ENCODE measurements at regions not wholly inside any gene's neighbourhood (a gene's known extent, or its start where the extent isn't known, plus 50 kb on each side); places are given as distances from the start of the nearest gene placed in this dataset.

- no peak overlapping the region for H2AFZ ChIP-seq (replicated peaks; ENCODE audit: low read length, poor library complexity)
- H4K20me1 ChIP-seq (ENCODE audit: insufficient read depth, low read length): no peaks in the 10 kb centered on the region
- TF ChIP-seq NFE2L2 (IDR thresholded peaks at IDR 0.05; ENCODE audit: low read depth, low read length) (no peak), ELK1 (IDR thresholded peaks at IDR 0.05; ENCODE audit: borderline replicate concordance, low read depth, low read length) (no peak), FOS (IDR thresholded peaks at IDR 0.05; ENCODE audit: low read depth, low read length) (no peak), MAZ (IDR thresholded peaks at IDR 0.05; ENCODE audit: borderline replicate concordance, low read depth, low read length) (no peak), CHD1 (IDR thresholded peaks at IDR 0.05; ENCODE audit: low read depth, low read length) (no peak), CEBPB (IDR thresholded peaks at IDR 0.05; ENCODE audit: low read depth, low read length) (no peak), USF2 (IDR thresholded peaks at IDR 0.05; ENCODE audit: low read depth, low read length) (no peak), POLR2A (IDR thresholded peaks at IDR 0.05; ENCODE audit: low read depth, low read length) (no peak), RCOR1 (IDR thresholded peaks at IDR 0.05; ENCODE audit: insufficient replicate concordance, low read length) (no peak), SMC3 (IDR thresholded peaks at IDR 0.05; ENCODE audit: low read depth, low read length) (no peak), RFX5 (IDR thresholded peaks at IDR 0.05; ENCODE audit: low read depth, low read length) (no peak)
- ChIA-PET CTCF (no interaction called here), POLR2A (ENCODE audit: unreplicated experiment) (no interaction called here)
- no peak overlapping the region for H2BK5ac ChIP-seq (ENCODE audit: low read depth, low read length, poor library complexity, severe bottlenecking)
- no peaks in the 10 kb centered on the region for H3K36me3 ChIP-seq (ENCODE audit: control insufficient read depth, insufficient read depth, low read length)
- no peak overlapping the region for H3K4me3 ChIP-seq (ENCODE audit: insufficient read depth, low read depth, low read length)
- H2BK20ac ChIP-seq (ENCODE audit: low read depth, low read length): no peak overlapping the region
- no peak overlapping the region for H3K9ac ChIP-seq (ENCODE audit: low read depth, low read length)
- dilution Hi-C loops (cut with HindIII; ENCODE audit: low sequenced_read_pairs, unreplicated experiment) (no loop called here), intact Hi-C loops (cut with micrococcal nuclease) (no loop called here), in situ Hi-C loops (cut with MboI; ENCODE audit: low sequenced_read_pairs) (no loop called here)
- H3K23ac ChIP-seq (ENCODE audit: low read depth, low read length): no peak overlapping the region
- H4K8ac ChIP-seq (ENCODE audit: low read depth in 2 of 2, low read length in 2 of 2): no peak overlapping the region
- H3K9me3 ChIP-seq (ENCODE audit: control insufficient read depth, insufficient read depth, low read length): no peaks in the 10 kb centered on the region
- no peak overlapping the region for H2BK120ac ChIP-seq (ENCODE audit: low read depth, low read length)
- no peak overlapping the region for H3K56ac ChIP-seq (ENCODE audit: extremely low read depth, insufficient read depth, low read length)
- no peak overlapping the region for H2AK5ac ChIP-seq (ENCODE audit: low read depth, low read length)
- 17% methylated on average over 1 of the region's 4 CpGs; no CpG with 5 or more reads in 1 of the 2 experiments for WGBS, 2 experiments (ENCODE audit: extremely low coverage in 2 of 2, insufficient read length in 1 of 2)
- no peak overlapping the region for H3K14ac ChIP-seq (replicated peaks; ENCODE audit: low read depth, low read length)
- H3K27ac ChIP-seq (ENCODE audit: insufficient read depth, low read length): no peak overlapping the region
- no peak overlapping the region for H3K4ac ChIP-seq (ENCODE audit: low read depth, low read length)
- H4K91ac ChIP-seq (ENCODE audit: insufficient read depth, low read depth, low read length): no peak overlapping the region
- H3K4me2 ChIP-seq (ENCODE audit: low read depth, low read length): no peak overlapping the region
- no peaks in the 10 kb centered on the region for H3K27me3 ChIP-seq (ENCODE audit: control insufficient read depth, insufficient read depth, low read length)
- no peak for DNase-seq
- H4K5ac ChIP-seq (ENCODE audit: low read depth, low read length): no peak overlapping the region
- no peaks in the 10 kb centered on the region for H3K4me1 ChIP-seq (ENCODE audit: control insufficient read depth, insufficient read depth, low read length)
- no TSS peak for BruUV-seq (replicated peaks)
- no peaks in the 10 kb centered on the region for H3K9me1 ChIP-seq (ENCODE audit: insufficient read depth, low read length)
- no peaks in the 10 kb centered on the region for H3K79me1 ChIP-seq (ENCODE audit: low read depth in 1 of 2, low read length in 2 of 2)
- no peak for ATAC-seq (ENCODE audit: low read depth)
- H2BK15ac ChIP-seq (ENCODE audit: low read depth, low read length): no peak overlapping the region
- H2AK9ac ChIP-seq (replicated peaks; ENCODE audit: low read depth, low read length, poor library complexity): no peak overlapping the region
- no peak overlapping the region for H3K18ac ChIP-seq (ENCODE audit: low read depth, low read length)
Observed at GRCh38 chr11:80745416-80745815, 1304.6 kb upstream of the TENM4 start.
